GM18858 (cell line): ENCODE measurements at regions not wholly inside any gene's neighbourhood (a gene's known extent, or its start where the extent isn't known, plus 50 kb on each side); places are given as distances from the start of the nearest gene placed in this dataset.
A peak's percentile ranks its signal among the peaks of the same experiment; 100 is the strongest.
"Not testable (repeated sequence)": the region's sequence is repeated elsewhere in the genome, so short reads cannot be mapped to it uniquely, and the experiment has no call there.

Experiments
- ATAC-seq: cut with Tn5 transposase; IDR thresholded peaks from one replicate; pipeline ENCODE4 v1.9.1; 2021; ENCODE audit not compliant: unreplicated experiment

DNA sequence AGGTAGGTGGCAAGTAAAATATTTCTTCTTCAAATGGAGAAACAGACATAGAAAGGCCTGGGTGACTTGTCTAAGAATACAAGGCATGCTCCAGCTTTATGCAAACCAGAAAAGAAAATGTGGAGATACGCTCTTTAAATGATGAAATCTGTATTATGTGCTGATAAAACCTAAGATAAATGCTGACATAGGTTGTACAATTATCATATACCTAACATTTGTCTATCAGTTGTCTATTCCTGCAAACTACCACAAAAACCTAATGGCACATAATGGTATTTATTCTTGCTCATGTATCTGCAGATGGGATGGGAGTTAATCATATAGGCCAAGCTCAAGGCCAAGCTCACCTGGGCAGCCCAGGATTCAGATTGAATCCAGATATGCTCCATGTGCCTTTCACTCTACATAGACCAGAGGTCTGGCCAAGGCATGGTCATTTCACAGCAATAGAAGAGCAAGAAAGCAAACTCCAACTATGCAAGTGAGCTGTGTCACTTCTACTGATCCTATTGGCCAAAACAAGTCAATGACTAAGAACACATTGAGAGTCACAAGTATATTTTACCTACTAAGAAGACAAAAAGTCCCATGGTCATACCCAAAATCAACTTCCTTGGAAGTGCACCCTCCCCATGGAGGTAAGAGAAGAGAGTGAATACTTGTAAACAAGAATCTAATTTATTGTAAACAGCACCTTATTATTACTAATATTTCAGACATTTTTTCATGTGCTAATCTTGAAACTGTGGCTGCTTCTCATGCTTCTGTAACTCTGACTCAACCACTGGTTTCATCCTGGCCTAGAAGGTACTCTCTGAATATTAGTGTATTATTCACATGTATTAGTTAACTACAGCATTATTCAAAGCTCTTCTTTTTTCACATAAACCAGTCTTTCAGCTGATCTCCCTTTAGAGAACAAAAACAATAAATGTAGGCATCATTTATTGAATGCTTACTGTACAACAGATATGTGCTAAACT, 270.7 kb upstream of the SOX9 start:
- ATAC-seq = peak; percentile 68

DNA sequence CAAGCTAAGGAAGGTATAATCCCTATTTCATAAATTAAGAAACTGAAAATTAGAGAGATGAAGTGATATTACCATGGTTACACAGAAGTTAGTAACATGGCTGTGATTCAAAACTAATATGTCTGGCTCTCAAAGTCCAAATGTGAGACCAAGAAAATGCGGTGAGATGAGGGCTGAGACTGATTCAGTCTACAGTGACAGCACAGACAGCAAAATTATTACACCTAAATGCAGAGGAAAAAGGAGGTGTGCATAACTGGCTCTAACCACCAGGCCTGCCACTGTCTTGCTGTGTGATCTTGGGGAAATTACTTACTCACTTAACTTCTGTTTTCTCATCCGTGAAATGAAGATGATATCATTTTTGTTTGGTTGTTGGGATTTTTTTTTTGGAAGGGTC, 270.0 kb upstream of the SOX9 start:
- ATAC-seq = peak; percentile 36

DNA sequence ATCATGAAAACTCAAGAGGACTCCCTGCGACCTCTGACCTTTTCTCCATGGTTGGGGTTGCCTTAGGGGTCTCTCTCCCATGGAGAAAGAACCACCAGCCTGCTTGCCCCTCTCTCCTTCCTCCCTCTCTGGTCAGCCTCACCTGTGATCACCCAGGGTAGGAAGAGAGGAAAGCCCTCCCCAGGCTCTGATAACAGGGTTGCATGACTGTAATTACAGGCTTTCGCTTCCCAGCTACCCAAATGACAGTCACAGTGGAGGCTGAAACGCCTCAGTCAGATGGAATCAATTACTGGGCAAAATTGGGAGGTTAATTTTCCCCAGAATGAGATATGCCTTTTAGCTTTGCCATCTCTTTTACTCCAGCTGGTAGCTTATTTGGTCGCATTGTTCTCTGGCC, 265.8 kb upstream of the SOX9 start:
- no peak for ATAC-seq

DNA sequence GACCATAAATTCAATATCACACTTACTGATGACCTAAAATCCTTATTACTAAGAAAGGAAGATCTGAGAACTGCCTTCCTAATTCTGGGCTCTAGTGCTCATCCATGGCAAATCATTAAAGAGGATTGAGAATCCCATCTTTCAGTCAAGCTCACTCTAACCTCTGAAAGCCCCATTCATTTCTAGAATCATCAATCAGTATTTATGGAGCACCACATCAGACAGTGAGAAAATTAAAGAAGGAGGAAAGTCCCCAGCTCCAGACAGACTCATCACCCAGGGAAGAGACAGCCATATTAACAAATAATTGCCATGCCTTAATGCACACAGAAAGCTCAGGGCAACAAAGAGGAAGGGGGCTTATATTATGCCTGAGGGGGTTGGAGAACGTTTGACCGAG, 256.1 kb upstream of the SOX9 start:
- ATAC-seq = no peak

DNA sequence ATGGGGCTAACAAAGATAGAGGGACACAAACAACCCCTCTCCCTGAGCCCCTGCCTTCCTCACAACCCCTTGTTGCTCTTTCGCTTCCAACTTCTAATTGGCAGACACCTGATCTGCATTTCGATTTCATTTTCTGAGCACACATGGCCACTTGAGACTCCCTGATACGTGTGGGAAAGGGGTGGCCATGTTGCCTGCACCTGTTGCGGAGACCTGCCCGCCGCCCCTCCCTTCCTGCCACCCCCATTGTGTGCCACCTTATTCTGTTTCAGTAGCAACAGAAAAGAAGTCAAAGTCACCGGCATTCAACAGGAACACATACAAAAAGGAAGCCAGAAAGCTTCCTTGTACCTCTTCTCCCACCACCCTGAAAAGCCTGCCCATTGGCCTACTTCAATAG, 254.7 kb upstream of the SOX9 start:
- no peak for ATAC-seq

DNA sequence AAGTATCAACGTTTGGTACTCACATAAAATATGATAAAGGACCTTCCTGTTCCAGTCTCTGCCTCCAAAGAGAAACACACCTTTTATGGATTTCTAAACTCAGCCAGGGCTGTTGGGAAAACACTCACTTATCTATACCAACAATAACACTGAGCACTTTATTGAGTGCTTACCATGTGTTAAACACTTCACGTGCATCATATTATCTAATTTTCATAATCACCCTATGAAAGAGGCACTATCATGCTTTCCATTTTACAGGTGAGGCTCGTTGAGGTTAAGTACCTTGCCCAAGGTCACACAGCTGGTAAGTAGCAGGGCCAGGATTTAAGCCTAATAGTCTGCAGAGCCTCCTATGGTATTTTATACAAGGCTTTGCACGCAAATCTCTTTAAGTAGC, 251.5 kb upstream of the SOX9 start:
- ATAC-seq = no peak

DNA sequence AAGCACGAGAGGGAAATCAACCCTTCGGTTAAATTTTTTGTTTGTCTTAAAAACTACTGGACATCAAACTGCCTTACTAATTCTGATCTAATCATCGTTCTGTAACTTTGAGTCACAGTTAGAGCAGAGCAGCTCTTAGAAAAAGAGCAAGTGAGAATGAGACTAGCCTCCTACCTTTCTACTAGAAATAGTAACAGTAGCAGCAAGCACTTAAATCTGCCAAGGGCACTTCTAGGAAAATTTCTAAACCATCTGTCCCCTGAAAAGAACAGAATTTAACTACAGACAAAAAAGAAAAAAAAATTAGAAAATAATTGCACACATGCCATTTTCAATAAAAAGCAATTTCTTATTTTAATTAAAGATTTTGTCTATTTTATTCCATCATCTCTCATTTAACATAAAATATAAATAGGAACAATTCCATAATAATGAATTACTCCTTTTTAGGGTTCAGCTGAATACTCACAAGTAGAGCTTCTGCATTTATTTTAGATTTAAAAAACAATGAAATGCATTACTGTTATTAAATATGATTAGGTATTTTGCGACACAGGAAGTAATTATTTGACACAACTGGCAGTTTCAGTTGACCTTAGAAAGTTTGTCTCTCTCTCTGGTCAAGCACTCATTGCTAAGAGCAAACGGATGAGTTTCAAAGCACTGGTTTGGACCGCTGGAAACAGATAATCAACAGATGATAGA, 250.8 kb upstream of the SOX9 start:
- no peak for ATAC-seq

DNA sequence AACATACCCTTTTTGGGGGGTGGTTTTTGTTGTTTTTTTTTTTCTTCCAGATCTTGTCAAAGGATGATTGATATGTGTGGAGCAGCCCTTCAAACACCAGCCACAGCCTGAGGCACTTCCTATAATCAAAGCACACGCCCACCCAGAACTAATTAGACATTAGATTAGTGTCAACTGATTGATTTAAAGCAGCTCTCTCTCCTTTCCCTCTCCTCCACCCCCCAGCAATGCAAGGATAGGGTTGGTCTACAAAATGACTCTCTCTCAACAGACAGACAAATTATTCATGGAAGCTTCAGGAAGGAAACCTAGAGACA, 250.3 kb upstream of the SOX9 start:
- ATAC-seq = no peak

DNA sequence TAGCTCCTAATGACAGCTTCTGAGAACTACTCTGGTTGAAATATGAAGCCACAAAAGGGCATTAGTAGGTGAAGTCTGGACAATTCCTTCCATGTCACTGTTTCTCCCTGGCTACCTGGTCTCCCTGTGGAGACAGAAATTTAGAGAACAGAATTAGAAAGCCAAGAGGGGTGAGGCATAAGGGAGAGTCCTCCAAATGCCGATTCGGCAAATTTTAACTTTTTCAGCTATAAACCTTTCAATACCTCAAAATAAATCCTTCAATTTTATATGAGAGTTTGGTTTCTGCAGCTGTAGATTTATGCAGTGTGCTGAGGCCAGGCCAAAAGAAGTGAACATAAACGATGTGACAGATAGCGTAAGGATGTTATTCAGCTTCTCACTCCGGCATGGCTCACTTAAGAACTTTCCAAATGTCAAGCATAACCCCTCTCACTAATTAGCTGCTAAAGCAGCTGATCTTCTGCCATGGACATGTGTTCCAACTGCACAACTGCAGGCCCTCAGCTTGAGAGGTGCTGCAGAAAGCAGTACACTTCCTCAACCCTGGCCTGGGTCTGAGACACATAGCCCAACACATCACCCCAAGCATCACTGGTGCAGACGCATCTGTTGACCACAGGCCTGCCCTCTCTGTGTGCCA, 247.9 kb upstream of the SOX9 start:
- no peak for ATAC-seq

DNA sequence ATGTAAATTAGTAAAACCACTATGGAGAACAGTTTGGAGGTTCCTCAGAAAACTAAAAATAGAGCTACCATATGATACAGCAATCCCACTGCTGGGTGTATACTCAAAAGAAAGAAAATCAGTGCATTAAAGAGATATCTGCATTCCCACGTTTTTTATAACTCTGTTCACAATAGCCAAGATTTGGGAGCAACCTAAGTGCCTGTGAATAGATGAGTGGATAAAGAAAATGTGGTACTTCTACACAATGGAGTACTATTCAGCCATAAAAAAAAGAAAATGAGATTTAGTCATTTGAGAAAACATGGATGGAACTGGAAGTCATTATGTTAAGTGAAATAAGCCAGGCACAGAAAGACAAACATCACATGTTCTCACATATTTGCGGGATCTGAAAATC, 246.0 kb upstream of the SOX9 start:
- not testable (repeated sequence) for ATAC-seq

DNA sequence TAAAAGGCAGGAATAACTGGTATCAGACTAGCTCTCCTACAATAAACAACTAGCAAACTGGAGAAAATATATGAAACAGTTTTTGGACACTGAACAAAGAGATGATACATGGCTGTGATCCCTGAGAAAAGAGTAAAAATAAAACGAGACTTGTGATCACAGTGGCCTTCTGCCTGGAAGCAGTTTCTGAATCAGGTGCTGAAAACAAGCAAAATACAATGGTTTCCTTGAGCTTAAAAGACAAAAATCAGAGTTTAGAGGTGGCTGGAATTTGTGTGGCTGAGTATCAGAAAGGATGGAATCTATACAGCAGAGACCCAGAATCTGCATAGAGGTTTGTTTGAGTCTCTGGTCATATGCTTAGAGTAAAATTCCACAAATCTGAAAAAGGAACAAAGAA, 242.5 kb upstream of the SOX9 start:
- no peak for ATAC-seq

DNA sequence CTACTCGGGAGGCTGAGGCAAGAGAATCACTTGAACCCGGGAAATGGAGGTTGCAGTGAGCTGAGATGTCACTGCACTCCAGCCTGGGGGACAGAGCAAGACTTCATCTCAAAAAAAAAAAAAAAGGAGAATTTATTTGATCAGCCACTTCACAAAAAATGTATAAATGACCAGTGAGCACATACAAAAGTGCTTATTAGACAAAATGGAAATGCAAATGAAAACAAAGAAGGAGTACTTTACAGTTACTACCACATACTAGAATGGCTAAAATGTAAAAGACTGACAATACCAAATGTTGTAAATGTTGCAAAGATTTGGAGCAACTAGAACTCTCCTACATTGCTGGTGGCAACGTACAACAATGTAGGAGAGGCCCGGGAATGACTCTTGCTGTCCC, 241.8 kb upstream of the SOX9 start:
- ATAC-seq = no peak

DNA sequence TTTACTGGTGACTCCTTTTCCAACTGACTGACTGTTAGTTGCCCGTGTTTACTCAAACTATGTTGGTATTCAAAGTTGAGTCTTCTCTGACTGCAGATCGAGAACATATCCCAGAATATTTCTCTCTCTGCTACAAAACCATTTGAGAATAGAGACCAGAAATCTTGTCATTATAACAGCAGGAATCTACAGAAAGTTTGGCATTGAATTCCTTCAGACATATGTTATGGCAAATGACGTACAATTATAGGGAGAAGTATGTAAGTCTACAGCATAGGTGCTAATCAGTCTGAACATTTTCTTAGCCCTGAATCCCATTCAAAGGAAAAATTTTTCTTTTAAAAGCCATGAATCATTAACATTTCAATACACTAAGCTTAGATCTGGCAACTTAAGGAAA, 239.8 kb upstream of the SOX9 start:
- ATAC-seq = no peak

DNA sequence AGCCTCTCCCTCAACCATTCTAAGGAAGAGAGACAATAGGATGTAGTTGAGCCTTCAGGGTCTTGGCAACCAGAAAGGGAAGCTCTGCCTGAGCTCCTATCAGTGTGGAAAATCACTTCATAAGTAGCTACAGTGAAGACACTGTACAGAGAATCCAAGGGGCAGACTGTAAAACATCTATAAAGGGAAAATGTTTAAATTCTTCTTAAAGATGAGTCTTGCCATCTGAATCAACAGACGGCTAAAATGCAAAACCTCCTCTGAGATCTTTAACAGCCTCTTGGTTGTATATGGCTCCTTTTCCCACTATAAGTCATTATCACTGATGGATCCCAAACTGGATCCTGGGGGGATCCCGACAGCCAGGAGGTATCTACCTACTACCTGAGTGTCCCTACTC, 239.2 kb upstream of the SOX9 start:
- no peak for ATAC-seq

DNA sequence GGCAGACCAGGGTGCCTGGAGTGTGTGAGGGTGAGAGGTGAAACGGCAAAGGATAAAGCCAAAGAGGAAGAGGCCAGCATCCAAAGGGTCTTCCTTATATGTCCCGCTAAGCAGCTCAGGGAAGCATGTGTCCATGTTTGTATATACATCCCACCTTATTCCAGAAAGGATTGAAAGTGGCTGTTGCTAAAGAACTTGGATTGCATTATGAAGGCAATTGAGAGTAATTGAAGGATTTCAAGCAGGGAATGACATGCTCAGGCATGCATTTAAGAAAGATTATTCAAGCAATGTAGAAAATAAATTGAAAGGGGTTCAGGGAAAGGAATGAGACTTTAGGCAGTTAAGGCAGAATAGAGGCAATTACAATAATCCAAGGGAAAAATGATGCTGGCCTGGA, 237.6 kb upstream of the SOX9 start:
- ATAC-seq = no peak

DNA sequence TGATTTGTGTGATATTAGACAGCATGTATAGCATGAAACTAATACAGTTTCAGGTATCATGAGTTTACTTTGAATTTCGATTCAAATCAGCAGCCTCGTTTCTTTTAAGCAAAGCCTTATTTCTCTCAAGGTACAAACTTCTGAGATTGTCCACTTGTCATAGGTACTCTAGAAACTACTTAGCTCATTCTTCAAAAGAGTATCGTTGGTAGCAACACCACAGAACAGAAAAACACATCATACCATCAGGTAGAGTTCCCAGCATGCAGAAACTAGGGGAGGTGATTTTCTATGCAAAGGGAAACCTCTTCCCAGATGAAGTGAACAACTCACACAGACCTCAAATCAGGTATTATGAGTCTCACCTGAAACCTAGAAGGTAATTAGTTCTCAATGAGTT, 237.0 kb upstream of the SOX9 start:
- no peak for ATAC-seq

DNA sequence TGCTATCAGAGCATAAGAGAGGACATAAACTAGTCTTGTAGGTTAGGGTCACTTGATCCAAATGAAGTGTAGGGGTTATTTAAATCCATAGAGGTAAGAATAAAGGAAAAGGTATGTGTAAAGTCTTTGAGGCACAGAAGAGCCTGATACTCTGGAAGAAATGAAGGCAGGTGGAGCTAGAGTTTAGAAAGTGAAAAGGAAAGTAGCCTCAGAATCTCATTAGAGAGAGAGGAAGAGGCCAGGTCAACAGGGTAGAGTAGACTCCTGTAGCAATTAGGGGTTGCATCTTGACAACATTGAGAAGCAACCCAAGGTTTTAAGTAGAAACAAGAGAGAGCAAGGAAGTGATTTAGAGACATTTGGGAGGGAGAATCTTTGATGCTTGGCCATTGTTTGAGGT, 235.2 kb upstream of the SOX9 start:
- no peak for ATAC-seq

DNA sequence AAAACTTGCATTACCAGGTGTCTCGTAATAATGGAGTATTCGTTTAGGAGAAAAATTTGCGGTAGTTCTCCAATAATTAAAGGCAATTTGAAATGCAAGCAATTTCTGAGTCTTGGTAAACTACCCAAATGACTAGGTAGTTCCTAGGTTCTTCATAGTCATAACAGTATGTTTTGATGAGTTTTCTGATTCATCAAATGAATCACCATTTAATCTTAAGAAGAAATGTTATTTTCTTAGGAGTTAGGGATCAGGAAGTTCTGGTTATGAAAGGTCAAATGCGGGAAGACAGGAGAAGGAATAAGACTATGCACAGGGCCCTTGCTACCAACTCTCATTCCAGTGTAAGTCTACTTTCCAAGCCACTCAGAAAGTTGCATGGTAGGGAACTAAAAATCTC, 221.5 kb upstream of the SOX9 start:
- ATAC-seq = no peak

DNA sequence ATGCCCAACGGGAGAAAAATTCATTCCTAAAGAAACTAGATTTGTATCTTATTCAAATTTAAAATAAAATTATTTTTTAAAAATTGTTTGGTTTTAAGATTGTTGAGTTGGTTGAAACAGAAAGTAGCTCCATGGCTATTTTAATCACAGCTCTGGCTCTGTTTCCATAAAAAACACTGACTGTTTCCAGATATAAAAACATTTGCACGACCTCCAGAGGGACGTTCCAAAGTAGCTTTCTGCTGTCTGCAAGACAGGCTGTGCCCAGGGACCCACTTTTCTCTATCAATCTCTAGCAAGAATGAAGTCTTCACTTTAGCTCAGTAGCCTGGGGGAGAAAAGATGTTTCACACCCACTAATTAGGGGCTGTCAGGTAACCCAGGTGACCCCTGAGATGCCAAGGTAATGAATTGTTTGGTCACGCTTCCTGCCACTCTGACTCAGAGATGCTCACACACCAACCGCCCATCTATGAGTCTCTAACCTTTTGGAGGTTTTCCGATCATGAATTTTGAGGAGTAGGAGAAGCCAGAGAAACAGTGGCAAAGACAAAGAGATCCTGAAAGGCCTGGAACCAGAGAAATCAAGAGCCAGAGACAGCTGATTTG, 220.1 kb upstream of the SOX9 start:
- ATAC-seq = no peak

DNA sequence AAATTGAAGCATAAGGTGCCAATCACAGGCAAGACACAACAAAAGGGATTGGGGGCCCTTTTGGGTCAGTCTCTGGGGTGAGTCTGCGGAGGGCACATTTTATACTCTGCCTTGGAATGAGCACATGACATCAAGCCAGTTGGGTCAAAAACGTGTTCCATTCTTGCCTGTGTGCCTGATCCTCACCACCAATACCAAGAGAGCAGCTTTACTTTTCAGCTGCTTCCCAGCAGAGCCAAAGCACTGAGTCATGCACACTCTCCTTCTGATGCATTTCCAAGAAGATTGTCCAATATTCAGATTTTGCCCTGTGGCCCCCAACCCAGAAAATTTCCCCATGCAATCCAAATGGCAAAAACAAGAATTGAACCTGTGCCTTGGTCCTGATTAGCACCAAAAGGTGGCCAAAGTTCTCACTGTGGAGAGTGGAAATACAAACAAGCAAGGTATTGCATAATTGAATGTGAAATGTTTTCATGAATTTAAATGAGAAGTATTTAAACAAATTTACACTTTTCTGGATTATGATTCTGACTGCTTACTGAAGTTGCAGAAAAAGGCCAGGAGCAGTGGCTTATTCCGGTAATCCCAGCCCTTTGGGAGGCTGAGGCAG, 217.8 kb upstream of the SOX9 start:
- ATAC-seq = no peak

DNA sequence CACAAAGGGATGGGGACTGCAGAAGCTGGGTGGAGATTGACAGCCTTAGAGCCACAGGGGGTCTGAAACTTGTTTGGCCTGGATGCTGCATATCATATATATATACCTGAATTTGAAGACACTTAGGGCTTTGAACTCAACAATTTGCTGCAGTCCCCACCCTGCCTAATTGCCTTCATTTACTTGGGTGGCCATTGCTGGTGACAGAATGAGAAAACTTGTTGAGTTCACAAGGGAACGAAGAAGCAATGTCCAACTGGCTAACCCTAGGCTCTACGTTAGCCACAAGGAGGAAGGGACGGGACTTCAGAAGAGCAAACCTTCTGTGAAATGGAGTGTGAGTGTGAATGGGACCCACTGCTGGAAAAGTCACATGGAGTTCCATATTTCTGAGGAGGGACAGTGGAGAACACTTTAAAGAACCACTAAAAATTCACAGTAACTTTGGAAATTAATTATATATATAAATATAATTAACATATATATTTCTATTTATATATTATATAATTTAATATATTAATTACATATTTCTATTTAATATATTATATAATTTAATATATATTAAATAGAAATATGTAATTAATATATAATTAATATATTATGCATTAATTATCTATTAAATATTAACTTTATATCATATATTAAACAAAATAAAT, 215.3 kb upstream of the SOX9 start:
- ATAC-seq = no peak
